ENCODE measurements at regions not wholly inside any gene's neighbourhood (a gene's known extent, or its start where the extent isn't known, plus 50 kb on each side); places are given as distances from the start of the nearest gene placed in this dataset.

DNA sequence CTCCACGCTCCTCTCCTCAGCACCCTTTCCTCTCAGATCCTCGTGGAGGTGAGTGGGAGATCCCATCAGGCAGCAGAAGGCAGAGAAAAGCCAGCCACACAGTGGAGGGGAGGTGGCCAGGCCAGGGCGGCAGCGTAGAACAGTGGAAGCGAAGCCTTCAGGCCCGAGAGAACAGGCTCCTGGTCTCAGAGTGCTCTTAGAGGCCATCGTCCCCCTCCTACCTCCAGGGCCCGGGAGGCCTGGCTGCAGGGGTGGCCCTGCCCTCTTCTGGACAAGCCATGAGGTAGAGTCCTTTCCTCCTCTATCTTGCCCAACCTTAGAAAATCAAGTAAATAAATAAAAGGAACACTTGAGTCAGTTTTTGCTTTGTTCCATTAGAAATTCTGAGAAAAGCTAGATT is 202.0 kb downstream of the KATNAL1 start:
- no peak for DNase-seq

DNA sequence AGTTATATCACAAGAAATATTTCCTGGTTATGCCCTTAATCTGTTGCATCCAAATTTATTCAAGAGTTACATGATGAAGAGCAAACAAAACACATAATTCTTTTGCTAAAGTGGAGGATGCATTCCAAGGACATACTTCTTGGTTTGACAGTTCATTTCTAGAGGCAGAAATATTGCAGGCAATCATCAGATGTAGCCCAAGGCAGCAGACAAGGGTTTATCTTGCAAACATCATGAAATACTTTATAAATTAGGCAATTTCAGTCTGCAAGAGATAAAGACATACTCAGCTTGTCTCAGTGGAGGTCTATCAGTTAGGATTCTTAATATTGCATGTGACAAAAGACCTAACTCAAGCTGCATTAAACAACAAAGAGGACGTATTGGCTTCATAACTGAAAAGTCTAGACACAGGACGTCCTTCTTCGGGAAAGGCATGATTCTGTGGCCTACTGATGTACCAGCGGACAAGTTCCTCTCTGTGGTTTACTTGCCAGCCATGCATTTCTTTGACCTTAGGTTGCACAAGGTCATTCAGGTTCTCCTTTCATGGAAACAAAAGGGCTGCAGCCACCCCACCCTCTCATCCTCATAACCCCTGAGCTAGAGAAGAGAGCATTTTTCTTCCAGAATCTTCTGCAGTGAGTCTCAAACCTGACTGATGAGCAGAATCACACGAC is 204.1 kb downstream of the KATNAL1 start:
- no peak for DNase-seq

DNA sequence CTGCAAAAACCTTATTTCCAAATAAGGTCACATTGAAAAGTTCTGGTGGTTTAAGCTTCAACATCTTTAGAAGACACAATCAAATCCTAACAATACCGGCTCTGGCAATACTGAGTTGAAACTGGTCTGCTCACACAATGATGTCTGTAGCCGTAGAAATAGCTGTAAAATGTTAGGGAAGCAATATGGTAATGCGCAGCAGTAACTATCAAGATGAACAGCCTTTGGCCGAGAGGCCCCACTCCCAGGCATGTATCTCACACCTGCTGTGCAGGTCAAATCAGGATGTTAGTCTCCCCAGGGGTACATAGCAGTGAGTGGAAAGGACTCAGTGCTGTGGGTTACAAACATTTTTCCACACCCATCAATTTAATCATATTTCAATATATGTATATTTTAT is 207.1 kb downstream of the KATNAL1 start:
- DNase-seq: no peak

DNA sequence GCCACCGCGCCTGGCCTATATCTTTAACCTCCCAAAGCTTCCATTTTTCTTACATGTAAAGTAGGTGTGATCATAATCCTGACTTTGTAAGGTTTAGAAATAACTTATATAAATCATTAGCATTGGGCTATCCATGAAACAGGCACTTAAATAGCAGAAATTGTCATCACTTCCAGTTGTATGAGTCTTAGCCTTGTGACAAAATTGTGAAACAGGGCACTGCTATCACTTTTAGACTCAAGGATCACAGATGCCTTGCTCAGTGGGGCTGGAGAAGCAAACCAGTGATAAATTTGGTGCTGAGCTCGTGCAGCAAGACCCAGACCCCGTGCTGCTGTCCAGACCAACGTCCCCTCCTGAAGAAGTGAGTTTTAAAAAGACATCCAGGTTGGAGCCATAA is 209.7 kb downstream of the KATNAL1 start:
- no peak for DNase-seq

DNA sequence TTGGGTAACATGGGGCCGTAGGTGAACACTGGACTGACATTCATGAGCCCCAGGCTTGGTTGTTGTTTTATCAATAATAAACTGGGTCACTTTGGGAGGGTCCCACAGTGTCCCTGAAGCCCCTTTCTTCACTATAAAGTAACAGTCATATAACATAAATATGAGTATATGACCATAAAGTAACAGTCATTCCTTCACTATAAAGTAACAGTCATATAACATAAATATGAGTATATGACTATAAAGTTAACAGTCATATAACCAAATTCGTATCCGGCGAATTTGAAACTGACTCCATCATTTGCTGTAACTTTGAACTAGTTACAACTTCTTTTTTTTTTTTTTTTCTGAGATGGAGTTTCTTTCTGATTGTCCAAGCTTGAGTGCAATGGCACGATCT is 210.3 kb downstream of the KATNAL1 start:
- DNase-seq: no peak

DNA sequence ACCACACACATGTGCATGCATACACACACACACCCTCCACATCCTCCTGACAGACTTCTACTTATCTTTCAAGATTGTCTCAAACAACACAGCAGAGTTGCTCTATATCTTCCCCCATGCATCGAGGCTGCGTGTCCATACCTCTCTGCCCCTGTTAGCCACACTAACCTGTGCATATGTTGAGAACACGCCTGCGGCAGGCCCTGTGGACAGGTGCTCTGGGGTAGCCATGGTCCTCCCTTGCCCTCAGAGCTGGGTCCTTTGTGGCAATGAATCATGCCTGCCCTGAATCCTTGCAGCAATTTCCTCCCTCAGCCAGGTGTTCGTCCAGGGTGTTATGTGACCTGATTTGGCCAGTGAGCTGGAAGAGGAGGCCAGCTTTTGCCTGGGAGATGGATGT is 213.3 kb downstream of the KATNAL1 start:
- DNase-seq: no peak

DNA sequence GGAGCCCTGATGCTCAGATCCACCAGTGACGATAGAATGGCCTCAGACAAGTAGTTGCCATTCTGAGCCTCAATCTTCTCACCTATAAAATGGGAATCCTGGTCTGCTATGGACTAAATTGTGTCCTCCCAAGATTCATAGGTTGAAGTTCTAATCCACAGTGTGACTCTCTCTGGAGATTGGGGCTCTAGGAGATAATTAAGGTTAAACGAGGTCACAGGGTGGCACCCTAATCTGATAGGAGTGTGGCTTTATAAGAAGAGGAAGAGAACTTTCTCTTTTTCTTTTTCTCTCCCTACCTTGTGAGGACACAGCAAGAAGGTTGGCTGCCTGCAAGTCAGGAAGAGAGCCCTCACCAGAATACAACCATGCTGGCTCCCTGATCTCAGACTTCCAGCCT is 214.1 kb downstream of the KATNAL1 start:
- no peak for DNase-seq

DNA sequence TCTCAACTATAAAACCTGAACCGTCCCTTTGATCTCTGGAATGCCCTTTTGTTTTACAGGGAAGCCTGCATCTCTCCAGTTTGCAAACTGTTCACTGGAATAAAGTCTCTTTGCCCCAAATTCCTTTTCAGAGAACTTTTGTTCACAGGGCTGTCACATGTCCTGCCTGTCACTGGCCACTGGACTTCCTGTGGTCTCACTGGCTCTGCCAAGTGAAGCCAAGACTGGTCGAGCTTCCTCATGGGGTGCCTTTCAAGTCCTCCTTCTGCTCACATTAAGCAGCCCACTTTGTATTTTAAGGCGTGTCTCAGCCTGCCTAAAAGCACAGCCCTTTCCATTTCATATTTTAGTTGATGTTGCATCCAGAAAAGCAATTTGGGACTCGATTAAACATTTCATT is 215.7 kb downstream of the KATNAL1 start:
- DNase-seq: no peak

DNA sequence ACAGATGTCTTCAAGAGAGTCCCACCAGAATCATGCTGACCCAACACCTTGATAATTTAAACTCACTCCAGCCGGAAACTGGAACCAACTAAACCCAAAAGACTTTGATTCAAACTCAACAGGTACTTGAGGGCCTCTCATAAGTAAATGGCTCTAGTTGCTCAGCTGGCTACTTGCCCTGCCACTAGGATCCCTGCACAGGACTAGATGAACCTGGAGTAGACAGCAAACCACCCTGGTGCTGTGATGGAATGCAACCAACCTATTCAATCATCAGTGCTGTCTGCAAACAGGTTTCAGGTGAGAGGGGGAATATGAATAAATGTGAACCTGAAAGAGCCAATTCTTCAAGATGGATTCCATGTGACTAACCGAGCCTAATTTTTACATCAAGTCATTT is 216.3 kb downstream of the KATNAL1 start:
- no peak for DNase-seq

DNA sequence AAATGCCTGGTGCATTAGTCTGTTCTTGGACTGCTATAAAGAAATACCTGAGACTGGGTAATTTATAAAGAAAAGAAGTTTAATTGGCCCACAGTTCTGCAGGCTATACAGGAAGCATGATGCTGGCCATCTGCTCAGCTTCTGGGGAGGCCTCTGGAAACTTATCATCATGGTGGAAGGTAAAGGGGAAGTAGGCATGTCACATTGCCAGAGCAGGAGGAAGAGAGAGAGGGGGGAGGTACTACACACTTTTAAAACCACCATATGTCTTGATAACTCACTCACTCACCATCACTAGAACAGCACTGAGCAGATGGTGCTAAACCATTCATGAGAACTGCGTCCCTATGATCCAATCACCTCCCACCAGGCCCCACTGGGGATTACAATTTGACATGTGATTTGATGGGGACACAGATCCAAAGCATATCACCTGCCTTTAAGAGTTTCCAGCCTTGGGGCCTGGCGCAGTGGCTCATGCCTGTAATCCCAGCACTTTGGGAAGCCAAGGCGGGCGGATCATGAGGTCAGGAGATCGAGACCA is 219.0 kb downstream of the KATNAL1 start:
- DNase-seq: no peak

DNA sequence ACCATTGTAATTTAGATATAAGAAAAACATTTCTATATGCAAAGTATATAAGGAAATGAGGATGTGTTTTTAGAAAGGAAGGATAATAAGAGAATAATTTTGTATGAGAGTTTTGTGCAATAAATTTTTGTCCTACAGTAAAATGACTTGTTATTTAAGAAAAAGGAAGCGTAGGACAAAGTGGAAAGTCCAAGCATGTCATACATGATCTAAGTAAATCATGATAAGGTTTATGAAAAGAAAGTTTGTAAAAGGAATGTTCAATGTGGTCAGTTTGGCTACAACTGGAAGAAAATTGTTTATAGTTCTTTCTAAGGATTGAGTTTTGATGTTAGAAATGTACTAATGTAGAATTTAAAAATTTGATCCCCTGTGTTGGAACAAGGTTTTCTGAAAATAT is 222.3 kb downstream of the KATNAL1 start:
- DNase-seq: no peak

DNA sequence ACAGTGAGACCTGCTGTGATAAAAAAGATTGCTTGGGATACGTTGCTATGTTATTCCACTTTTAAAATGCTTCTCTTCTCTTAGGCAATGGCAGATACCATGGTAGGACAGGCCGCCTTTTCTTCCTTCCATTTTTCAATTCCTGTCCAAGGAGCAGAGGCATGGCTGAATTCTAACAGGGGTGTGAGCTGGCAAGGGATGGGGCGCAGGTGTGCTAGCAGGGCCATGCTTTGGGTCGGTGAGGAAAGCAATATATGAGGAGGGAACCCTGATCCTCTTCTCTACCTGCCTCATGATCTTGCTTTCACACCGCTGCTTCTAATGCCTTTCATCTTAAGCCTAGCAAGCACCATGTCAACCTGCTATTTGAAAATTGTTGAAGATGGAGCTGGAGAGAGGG is 225.0 kb downstream of the KATNAL1 start:
- no peak for DNase-seq

DNA sequence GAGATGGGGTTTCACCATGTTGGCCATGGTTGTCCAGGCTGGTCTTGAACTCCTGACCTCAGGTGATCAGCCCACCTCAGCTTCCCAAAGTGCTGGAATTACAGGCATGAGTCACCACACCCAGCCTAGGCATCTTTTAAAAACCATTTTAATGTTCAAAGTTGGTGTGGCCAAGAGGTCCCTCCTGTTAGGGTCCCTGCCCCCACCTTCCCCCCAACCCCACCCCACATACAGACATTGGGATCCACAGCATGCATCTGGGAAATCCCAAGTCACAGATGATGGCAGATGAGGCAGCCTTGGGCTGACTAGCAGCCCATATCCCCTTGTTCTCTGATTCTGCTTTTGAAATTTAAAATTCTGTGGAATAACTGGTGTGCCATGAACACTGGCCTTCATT is 226.0 kb downstream of the KATNAL1 start:
- no peak for DNase-seq

DNA sequence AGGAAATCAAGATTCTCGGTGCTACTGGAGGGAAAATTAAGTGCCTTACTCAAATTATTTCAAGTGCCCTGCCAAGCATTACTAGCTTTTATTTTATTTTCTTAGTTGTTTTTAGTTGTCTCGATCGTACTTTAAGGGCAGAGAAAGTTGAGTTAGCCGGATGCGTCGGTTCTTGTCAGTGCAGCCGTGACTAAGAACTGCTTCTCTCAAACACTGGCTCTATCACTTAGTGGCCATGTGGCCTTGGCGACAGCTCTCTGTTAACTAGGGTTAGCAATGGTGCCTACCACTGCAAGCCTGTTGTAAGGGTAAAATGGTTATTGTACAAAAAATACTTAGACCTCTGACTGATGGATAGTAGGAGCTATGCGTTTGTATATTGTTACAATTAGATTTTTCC is 227.8 kb downstream of the KATNAL1 start:
- no peak for DNase-seq

DNA sequence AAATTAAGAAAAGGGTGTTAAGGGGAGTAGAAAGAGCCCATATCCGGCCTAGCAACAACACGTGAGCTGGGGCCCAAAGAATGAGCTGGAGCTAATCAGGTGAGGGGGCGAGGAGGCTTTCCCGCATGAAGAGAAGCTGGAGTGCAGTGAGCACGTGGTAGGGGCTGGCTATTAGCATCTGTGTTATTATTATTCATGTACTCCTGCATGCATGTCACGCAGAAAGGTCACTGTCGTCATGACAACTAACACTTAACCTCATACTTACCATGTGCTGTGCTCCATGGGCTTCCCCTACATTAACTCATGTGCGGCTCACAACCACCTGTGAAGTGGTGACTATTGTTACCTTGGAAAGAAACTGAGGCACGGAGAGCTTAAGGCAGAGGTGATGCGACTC is 227.6 kb upstream of the UBL3 start:
- no peak for DNase-seq

DNA sequence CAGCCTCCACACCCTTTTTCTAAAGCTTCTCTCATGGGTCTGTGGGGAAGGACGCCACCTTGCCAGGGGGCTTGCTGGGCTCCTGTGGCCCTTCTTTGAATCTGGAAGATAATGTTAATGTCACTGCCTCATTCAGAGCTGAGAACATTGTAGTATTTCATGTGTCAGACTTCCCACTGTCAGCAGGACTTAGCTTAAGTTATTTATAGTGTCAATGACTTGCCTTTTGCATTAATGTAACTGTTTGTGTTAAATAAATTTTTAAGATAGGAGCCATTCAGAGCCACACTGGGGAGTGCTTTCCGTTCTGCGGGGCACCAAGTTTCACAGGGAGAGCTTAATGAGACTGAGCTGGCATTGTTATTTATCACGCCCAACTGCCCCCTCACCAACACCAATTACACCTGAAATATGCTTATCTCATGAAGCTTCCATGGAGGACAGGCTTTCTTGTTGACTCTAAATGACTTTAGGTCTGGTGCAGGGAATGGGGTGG is 226.9 kb upstream of the UBL3 start:
- no peak for DNase-seq

DNA sequence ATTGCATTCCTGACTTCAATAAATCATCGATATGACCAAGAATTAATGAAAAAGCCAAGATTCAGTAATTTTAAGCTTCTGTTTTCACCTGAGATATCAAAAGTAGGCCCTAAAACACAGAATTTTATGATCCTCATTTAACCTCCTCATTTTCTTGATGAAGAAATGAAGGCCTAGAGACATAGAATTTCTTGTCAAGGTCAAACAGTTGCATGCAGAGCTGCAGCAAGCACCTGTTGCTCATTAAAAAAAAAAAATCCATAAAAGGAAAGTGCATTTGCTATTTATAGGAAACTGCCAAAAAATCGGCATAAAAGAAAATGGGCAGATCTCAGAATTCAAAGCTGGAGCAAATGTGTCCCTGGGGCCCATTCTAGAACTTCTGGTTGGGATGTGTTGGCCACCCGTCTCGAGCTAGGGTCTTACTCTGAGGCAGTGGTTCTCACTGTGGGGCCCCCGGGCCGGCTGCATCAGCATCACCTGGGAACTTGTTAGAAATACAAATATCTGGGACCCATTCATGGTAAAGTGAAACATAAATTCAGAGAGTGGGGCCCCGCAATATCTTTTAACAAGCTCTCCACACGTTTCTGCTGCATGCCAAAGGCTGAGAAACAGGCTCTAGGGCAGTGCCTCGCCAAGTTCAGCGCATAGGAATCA is 224.7 kb upstream of the UBL3 start:
- DNase-seq: no peak

DNA sequence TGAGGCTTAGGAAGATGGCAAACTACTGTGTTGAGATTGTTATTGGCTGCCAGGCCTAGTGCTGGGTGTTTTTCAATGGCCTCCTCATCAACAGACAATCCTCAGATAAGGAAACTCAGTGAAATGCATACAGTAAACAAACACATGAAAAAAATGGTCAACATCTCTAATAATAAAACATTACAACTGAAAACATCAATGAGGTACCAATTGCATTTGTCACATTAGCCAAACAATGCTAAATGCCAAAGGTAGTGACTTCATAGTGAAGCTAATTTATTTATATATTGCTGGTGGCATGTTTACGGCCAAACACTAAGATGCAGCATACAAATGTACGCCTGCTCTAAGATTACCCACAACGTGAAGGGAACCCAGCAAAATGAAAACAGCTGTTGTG is 224.0 kb upstream of the UBL3 start:
- no peak for DNase-seq

DNA sequence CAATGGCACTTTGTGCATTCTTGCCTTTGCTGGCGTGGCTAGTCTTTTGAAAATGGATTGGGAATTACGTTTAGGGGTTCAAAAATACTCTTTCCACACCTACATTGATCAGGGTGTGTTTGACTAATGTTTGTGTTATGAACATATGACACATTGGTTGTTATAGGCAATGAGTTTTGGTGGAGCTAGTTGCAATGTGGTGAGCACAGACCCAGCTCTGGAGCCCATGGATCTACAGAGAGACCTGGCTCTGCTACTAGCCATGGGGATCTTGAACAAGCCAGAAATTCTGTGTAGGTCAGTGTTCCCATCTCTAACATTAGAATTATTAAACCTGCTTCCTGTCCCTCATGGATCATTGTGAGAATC is 222.4 kb upstream of the UBL3 start:
- no peak for DNase-seq

DNA sequence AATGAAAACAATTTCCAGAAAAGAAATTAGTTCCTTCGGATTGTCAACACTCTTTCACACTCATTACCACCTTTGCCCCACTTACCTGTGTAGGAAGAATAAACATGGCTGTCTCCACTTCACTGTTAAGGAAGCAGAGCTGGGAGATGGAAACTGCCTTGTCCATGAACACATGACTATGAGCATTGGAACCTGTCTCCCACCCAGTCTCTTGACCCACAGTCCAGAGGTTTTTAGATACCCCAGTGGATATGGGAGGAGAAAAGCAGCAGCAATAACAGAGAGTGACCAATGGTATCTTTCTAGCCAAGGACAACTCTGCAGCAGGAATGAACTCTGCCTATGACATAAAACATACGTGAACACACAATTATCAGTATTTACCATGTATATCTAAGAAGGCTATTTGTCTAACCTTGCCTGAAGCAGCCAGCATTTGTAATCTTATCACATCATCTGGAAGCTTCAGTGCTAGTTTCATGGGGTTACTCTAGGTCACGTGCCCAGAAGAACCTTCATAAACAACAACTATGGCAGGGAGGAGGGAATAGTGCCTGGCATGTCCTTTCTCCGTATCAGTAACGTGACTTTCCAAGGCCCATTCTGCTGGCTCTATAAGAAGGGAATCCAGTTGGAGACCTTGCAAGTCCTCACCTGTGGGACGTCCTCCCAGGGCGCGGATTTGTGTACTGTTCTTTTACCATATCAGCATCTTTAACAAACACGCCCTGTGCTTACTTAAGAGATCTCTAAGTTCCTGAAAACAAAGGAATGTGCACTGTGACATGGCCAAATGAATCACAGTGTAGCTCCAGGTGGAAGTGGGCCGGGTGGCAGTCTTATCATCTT is 221.8 kb upstream of the UBL3 start:
- no peak for DNase-seq

DNA sequence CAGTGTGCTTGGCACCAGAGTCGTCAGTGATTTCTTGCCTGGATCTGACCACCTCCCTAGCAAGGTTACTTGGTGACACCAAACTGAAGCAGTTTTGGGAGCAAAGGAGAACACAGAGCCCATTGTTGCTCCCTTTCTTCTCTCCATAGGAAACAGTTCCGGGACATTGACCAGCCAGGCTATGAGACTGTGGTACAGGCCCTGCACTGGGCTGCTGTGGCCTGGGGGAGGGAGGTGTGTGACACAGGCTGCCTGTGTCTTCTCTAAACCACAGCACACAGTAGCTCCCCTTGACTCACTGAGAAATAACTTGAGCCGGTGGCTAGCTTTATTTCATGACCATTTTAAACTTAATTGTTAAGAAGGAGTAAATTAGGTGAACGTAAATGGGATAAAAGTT is 214.8 kb upstream of the UBL3 start:
- DNase-seq: no peak

DNA sequence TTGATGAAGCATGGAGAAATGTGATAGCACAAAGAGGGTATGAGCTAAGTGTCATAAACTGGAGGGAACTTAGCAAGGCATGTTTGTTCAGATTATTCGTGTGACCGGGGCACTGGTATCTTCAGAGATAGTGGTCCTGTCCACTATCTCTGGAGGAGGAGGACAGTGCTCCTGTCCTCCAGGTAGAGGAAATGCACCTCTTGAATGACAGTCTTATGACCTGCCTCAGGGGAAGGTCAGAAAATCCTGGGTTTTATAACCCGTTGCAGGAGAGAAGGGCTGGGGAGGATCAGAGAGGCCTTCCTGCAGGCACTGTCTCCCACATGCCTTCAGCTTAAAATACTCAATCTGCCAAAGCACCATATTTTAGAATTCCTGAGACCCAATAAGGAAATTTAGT is 213.5 kb upstream of the UBL3 start:
- no peak for DNase-seq

DNA sequence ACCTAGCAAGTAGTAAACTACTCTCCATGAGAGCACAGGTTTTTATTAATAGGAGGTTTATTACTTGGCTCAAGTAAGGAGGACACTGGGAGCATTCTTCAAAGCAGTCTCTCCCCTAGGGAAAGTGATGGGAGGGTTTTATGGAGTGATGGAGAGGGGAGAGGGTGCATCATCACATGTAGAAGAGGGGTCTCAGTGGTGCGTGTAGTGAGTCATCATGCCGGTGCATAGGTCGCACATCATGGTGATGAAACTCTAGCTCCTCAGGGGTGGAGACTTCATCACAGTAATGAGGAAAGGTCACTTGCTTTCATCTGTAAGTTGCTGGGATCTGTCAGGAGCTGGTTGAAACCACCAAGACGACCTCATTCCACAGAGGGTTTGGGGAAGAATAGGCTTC is 210.8 kb upstream of the UBL3 start:
- DNase-seq: no peak

DNA sequence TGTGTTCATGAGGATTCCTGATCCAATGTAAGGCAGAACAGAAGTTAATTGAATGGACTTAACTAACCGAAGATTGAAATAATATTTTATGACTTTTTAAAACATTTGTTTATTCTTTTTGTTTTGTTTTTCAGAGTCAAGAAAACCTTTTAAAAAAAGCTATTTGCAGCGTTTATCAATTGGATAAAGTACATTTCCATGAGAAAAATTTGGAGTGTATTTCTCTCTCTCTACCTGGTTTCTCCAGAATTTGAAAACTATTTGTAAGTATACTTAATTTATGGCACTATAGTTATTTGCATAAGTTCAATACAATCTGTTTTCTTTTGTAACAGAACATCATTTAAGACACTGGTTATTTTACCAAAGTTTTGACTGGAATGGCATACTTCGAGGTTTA is 208.0 kb upstream of the UBL3 start:
- no peak for DNase-seq
